ENCODE measurements at regions not wholly inside any gene's neighbourhood (a gene's known extent, or its start where the extent isn't known, plus 50 kb on each side); places are given as distances from the start of the nearest gene placed in this dataset.

- Histone ChIP-seq H3K9ac (ENCODE audit: control insufficient read depth, insufficient read depth, low read length) (no peak overlapping the region), H3K4me1 (ENCODE audit: control insufficient read depth, insufficient read depth, low read length) (no peaks in the 10 kb centered on the region), H3K9me3 (replicated peaks; ENCODE audit: control insufficient read depth, insufficient read depth, low read length) (no peaks in the 10 kb centered on the region; the same call in 2 of the 3 replicates), H3K27ac (ENCODE audit: control insufficient read depth, insufficient read depth) (no peak overlapping the region), H3K4me3 (no peak overlapping the region), H3K4me2 (ENCODE audit: control insufficient read depth, insufficient read depth) (no peak overlapping the region), H4K20me1 (ENCODE audit: control insufficient read depth, insufficient read depth) (no peaks in the 10 kb centered on the region), H3K79me2 (ENCODE audit: control insufficient read depth, insufficient read depth, low read length) (no peaks in the 10 kb centered on the region), H3K27me3 (replicated peaks in 1 of 2; ENCODE audit: control insufficient read depth in 2 of 2, insufficient read depth in 2 of 2, low read length in 1 of 2) (no peaks in the 10 kb centered on the region; a peak in 1 of 4 replicates), H2AFZ (ENCODE audit: control insufficient read depth, low read depth, low read length) (no peak overlapping the region), H3K36me3 (ENCODE audit: control insufficient read depth in 2 of 2, insufficient read depth in 2 of 2, low read length in 1 of 2) (no peaks in the 10 kb centered on the region)
- SMC1A ChIA-PET (ENCODE audit: uncharacterized antibody, unreplicated experiment) = no interaction called here
- POLR2A ChIA-PET = no interaction called here
- in situ Hi-C loops (cut with MboI) (no loop called here), intact Hi-C loops (cut with micrococcal nuclease; ENCODE audit: unreplicated experiment) (no loop called here)
- 39% methylated on average over 6 of the region's 6 CpGs for WGBS (ENCODE audit: insufficient coverage, insufficient replicate concordance, low lambda C conversion rate, missing lambda C conversion rate)
- RAD21 ChIA-PET (ENCODE audit: unreplicated experiment) = no interaction called here
- CTCF ChIA-PET = no interaction called here
- DNase-seq (ENCODE audit: low read depth, low spot score) (no peak), ATAC-seq (no peak), FAIRE-seq (no peak)
- TF ChIP-seq HCFC1 (IDR thresholded peaks at IDR 0.05; ENCODE audit: low read length) (no peak), BMI1 (IDR thresholded peaks at IDR 0.05; ENCODE audit: borderline replicate concordance) (no peak), HSF1 (IDR thresholded peaks at IDR 0.05; ENCODE audit: low read depth, low read length) (no peak), IKZF2 (IDR thresholded peaks at IDR 0.05) (no peak), NFIC (IDR thresholded peaks at IDR 0.05; ENCODE audit: low read depth, low read length) (no peak), SMC3 (IDR thresholded peaks at IDR 0.05; ENCODE audit: borderline replicate concordance, low read length) (no peak), SREBF1 (IDR thresholded peaks at IDR 0.05; ENCODE audit: low read length) (no peak), GATAD2B (conservative IDR thresholded peaks at IDR 0.05; ENCODE audit: low read depth) (no peak), HDGF (IDR thresholded peaks at IDR 0.05) (no peak), POLR2AphosphoS2 (IDR thresholded peaks at IDR 0.05; ENCODE audit: low read depth, low read length) (no peak), USF2 (IDR thresholded peaks at IDR 0.05; ENCODE audit: borderline replicate concordance, low read depth, low read length) (no peak), HDAC2 (IDR thresholded peaks at IDR 0.05) (no peak), BCL3 (IDR thresholded peaks at IDR 0.05; ENCODE audit: borderline replicate concordance, insufficient read depth, low read depth, low read length, poor library complexity, severe bottlenecking) (no peak), SREBF2 (IDR thresholded peaks at IDR 0.05; ENCODE audit: low read length) (no peak)
- BruUV-seq (replicated peaks) = no TSS peak
Observed at GRCh38 chr9:90296539-90296938, 346.1 kb downstream of the DIRAS2 start.
